HG03460 (cell line): ENCODE measurements at regions not wholly inside any gene's neighbourhood (a gene's known extent, or its start where the extent isn't known, plus 50 kb on each side); places are given as distances from the start of the nearest gene placed in this dataset.

ENCODE experiments used
- ATAC-seq: cut with Tn5 transposase; IDR thresholded peaks from one replicate; pipeline ENCODE4 v1.9.1; 2021; ENCODE audit not compliant: unreplicated experiment

- no peak for ATAC-seq
Measured at GRCh38 chr7:67962863-67963262, 966.2 kb downstream of the TYW1 start.

- ATAC-seq = no peak
Measured at GRCh38 chr7:67976490-67976889, 979.9 kb downstream of the TYW1 start.

DNA sequence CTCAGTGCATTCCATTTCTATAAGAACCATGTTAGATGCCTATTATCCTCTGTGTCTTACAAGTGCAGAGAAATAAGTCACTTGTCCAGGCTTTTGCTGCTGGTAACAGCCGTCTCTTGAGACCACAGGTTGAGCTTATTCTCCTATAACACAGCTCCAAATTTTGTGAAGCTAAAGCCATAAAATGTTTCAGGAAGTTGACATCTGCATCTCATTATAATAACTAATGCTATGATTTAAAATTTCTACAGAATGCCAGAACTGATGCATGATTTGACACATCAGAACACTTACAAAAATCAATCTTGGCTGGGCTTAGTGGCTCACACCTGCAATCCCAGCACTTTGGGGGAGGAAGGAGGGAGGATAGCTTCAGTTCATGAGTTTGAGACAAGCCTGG is 986.9 kb downstream of the TYW1 start:
- no peak for ATAC-seq

DNA sequence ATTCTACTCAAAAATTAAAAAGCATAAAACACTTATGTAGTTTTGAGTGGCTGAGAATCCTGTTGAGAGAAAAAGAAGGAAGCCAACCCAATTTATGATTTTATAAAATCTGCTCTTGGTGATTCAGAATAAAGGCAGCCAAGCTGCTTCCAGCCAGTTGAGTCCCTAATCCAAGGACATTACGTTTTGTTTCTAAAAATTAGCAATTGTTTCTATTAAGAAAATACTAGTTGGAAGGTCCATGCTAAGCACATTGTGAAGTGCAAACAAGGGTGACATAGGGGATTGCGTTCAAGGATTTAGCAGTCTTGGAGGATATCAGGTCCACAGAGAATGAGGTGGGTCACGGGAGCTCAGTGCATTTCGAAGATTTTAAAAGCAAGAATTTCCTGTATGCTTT is 987.7 kb downstream of the TYW1 start:
- ATAC-seq = no peak

GRCh38 chr7:67989142-67989541 is 992.5 kb downstream of the TYW1 start:
- no peak for ATAC-seq

DNA sequence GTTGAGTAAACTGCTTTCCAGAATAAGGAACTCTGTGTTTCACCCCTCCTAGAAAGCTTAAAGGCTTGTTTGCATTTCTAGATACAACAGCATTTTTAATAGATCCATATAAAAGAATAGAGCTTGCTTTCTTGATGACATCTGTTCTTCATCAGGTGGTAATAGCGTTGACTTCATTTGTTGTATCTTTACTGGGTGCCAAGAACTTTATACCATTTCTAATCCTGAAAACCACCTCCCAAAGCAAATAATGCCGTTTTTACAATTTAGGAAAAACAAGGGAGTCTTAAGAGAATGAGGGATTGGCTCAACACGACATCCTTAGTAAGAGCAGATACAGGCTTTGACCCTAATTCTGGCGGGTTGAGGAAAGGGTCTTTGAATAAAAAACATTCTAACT is 993.4 kb downstream of the TYW1 start:
- no peak for ATAC-seq

DNA sequence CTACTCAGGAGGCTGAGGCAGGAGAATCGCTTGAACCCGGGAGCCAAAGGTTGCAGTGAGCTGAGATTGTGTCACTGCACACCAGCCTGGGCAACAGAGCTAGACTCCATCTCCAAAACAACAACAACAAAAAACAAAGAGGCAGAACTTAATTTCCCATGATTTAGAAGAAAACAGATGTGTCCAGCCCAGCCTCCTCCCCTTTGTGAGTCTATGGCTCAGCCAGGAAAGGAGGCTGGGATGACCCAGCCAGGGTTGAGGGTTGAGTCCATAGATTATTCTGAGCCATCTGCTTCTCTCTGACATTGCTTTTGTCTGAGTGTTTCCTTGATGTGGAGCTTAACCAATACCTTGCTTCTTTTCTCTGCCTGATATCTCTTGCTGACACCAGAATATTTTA is 994.1 kb downstream of the TYW1 start:
- no peak for ATAC-seq

- no peak for ATAC-seq
Measured at GRCh38 chr7:67992287-67992686, 995.7 kb downstream of the TYW1 start.

DNA sequence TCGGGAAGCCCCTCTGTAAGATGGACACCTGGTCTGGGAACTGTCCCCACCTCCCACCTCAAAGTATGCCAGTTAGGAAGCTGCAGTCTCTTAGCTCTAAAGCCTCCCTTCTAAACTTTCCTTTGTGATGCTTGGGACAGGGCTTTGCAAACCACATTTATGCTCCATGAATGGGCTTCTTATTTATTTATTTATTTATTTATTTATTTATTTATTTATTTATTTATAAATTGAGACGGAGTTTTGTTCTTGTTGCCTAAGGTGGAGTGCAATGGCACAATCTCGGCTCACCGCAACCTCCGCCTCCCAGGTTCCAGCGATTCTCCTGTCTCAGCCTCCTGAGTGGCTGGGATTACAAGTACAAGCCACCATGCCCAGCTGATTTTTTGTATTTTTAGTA is 1009.4 kb downstream of the TYW1 start:
- no peak for ATAC-seq

GRCh38 chr7:68006619-68007018 is 1010.0 kb downstream of the TYW1 start:
- ATAC-seq = no peak

DNA sequence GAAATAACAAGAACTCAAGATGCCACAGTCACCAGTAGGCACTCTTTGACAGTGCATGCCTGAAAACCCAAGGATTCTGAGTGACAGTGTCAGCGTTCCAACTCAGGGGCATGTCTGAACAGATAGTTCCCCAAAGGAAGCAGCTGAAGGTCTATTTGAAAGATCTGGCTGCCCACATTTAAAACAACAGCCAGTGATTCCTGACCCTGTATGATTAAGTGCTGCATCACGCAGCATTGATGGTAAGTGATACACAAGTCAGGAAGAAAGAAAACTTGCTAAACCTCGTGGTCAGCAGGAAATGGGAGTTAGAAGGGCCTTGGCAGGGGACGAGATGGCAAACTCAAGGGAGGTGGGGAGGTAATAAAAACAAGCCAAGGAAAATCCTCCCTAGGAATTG is 1013.1 kb downstream of the TYW1 start:
- no peak for ATAC-seq

- no peak for ATAC-seq
Measured at GRCh38 chr7:68014031-68014736, 1017.6 kb downstream of the TYW1 start.

GRCh38 chr7:68015122-68015977 is 1018.7 kb downstream of the TYW1 start:
- ATAC-seq = no peak

DNA sequence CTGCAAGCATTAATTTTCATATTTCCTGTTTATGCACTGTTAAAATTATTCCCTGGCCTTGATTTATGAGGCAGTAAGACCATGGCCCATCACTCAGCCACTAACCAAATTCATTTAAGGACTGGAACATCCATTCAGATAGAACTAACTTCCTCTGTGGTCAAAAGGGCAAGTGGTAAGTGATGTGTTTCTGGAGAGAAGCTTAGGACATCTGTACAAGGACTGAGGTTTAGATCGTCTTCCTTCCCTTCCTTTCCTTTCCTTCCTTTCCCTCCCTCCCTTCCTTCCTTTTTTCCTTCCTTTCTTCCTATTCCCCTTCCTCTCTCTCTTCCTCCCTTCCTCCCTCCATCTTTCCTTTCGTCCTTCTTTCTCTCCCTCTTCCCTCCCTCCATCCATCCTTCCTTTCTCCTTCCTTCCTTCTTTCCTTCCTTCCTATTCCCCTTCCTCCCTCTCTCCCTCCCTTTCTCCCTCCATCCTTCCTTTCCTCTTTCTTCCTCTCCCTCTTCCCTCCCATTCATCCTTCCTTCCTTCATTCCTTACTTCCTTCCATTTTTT is 1019.4 kb downstream of the TYW1 start:
- ATAC-seq = no peak

- no peak for ATAC-seq
Measured at GRCh38 chr7:68020102-68020501, 1023.5 kb downstream of the TYW1 start.

- ATAC-seq = no peak
Measured at GRCh38 chr7:68025369-68025768, 1028.7 kb downstream of the TYW1 start.

GRCh38 chr7:68030530-68030929 is 1033.9 kb downstream of the TYW1 start:
- ATAC-seq = no peak

DNA sequence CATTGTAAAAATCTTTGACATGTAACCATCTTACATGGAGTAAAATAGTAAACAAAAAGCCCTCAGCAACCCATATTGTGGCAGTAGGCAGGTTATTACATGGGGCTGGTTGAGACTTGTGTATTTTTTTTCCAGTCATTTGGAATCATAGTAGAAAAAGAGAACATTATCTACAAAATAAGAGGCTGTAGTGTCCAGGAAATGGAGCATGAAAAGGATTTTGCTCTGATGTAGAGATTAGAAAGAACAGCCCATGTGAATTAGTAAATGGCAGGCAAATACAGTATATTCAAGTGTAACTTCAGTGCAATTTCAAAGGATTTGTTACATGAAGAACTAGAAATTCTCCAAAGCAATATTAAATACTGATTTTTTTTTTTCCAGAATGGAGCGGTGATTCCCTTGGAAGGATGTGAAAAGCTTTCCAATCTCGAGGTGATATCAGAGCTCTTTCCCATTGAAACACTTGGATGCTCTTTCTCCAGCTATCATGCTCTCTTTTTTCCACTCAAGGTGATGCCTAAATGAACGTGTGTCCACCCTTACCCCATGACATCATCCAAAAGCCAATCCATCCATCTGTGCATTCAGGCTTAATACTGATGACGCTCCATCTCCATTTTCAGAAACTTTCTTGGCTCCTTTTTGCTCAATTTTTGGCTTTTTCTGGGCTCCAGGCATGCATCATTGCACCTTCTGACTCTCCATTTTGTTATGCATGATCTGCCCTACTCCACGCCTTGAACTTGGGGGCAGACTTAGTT is 1034.7 kb downstream of the TYW1 start:
- ATAC-seq = no peak

GRCh38 chr7:68038621-68039314 is 1042.1 kb downstream of the TYW1 start:
- no peak for ATAC-seq

- ATAC-seq = no peak
Measured at GRCh38 chr7:68041554-68041953, 1044.9 kb downstream of the TYW1 start.

- ATAC-seq = no peak
Measured at GRCh38 chr7:68043546-68043945, 1046.9 kb downstream of the TYW1 start.
